AG09309 (cell line): ENCODE measurements at regions not wholly inside any gene's neighbourhood (a gene's known extent, or its start where the extent isn't known, plus 50 kb on each side); places are given as distances from the start of the nearest gene placed in this dataset.
"Not testable (repeated sequence)": the region's sequence is repeated elsewhere in the genome, so short reads cannot be mapped to it uniquely, and the experiment has no call there.

ENCODE experiments used
- DNase-seq: peaks from one replicate; pipeline ENCODE4 v3.0.0-alpha.2; 2010; ENCODE audit warnings: low read depth
- H3K4me3 ChIP-seq: 2 replicates; pipeline ENCODE4 v1.5.1; 2011; ENCODE audit warnings: mild to moderate bottlenecking, low read depth, low read length, moderate library complexity; ENCODE audit not compliant: control insufficient read depth
- TF ChIP-seq, protein P1 (sequence below): IDR thresholded peaks from 2 replicates; pipeline ENCODE4 v1.5.1; 2011; ENCODE audit warnings: mild to moderate bottlenecking, low read depth, low read length, inconsistent platforms; ENCODE audit not compliant: insufficient read depth, control insufficient read depth; ENCODE audit errors: missing control alignments

DNA sequence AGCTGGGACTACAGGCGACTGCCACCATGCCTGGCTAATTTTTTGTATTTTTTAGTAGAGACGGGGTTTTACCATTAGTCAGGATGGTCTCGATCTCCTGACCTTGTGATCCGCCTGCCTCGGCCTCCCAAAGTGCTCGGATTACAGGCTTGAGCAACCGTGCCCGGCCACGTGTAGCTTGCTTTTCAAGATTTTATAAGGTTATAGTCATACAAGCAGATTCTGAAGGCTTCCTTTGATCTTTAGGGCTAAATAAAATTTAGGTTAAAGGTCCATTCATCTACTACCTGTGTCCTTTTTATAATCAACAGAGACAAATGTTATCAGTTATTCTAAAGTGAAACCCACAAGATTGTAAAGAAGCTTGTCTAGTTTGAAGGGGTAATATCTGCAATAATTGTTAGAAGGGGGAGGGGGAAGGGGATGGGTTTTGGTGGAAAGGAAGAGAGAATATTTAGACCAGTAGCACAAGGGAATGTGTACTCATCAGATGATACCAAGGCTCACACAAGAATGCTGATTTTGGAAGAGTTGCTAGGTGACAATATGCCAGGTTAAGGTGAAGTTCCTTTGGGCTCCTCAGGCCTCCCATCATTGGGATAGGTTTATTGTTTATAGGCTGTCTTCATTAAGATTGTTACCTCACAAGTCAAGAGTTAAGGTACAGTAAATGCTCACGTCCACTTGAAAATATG, 284.7 kb downstream of the ALDH8A1 start:
- no peak overlapping the region for H3K4me3 ChIP-seq
- TF ChIP-seq, protein P1, sequence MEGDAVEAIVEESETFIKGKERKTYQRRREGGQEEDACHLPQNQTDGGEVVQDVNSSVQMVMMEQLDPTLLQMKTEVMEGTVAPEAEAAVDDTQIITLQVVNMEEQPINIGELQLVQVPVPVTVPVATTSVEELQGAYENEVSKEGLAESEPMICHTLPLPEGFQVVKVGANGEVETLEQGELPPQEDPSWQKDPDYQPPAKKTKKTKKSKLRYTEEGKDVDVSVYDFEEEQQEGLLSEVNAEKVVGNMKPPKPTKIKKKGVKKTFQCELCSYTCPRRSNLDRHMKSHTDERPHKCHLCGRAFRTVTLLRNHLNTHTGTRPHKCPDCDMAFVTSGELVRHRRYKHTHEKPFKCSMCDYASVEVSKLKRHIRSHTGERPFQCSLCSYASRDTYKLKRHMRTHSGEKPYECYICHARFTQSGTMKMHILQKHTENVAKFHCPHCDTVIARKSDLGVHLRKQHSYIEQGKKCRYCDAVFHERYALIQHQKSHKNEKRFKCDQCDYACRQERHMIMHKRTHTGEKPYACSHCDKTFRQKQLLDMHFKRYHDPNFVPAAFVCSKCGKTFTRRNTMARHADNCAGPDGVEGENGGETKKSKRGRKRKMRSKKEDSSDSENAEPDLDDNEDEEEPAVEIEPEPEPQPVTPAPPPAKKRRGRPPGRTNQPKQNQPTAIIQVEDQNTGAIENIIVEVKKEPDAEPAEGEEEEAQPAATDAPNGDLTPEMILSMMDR, result no peak
- no peak for DNase-seq

DNA sequence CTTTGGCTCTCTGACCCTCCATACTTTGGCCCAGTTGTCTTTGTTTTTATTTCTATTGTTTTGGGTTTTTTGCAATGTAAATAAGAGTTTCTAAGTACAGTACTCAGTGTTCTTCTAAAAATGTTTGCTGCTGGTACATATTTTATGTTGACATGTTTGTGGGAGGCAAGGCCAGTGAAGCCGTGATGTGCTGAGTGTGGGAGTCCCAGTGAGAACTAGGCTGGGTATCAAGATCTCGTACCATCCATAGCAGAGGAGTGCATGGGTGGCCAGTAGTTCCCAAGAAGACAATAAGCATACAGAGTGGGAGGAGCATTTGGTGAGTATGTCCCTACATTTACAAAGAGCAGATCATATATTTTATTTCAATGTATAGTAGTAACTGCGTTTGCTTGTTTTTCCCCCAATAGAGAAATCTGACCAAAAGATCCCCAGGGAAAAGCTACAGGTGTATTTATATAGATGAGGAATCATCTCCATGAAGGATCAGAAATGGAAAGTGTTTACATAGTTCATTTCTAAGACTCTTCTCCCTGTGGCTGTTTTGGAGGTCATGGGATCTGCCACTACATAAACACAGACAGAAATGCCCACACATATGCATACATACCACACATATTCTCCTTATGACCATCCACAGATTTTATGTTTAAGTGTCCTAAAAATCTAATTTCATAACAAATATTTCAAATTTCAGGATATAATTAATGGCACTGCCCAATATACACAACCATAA, 285.9 kb downstream of the ALDH8A1 start:
- H3K4me3 ChIP-seq, result no peak overlapping the region
- TF ChIP-seq, protein P1, result no peak
- no peak for DNase-seq

DNA sequence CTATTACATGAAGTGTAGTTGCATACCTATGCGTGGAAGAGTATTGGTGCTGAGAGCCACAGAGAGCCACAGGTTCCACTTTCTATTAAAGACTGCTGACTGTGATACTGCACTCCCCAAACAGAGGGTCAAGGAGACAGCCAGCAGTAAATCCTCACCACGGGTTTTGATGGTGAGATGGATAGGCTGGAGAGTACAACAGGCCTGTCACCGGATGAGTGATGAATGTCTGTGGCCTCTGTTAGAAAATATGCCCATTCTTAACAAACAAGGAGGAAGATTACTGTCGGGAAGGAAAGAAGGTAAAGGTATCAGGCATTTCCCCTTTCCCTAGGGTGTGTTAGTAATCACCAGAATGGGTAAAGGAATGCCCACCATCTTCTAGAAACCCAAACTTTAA, 286.5 kb downstream of the ALDH8A1 start:
- no peak for DNase-seq
- TF ChIP-seq, protein P1, result no peak

DNA sequence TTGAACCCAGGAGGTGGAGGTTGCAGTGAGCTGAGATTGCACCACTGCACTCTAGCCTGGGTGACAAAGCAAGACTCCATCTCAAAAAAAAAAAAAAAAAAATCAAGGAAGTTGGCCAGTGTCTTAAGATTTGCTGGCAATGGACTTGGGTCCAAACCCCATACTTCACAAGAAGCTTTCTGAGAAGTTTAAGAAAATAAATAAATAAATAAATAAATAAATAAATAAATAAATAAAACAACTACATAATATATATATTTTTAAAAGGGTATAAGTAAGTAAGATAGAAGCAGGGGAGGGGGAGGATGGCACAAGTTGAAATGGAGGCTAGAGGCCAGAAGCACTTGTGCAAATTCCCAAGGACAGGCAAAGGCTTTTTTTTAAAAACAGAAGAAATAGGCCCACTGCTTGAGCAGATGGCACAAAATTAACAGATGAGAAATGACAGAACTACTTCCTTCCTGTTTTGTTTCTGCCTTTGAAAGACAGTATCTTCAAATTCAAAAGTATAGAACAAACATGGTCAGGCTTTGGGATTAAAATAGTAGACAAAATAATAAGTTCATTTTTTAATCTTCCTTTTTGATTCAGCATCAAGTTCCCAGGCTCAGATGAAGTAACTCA, 287.7 kb downstream of the ALDH8A1 start:
- TF ChIP-seq, protein P1, result no peak
- DNase-seq, result no peak
- H3K4me3 ChIP-seq, result no peak overlapping the region

More for the DNA sequence above, 286.5 kb downstream of the ALDH8A1 start:
- H3K4me3 ChIP-seq, result no peak overlapping the region

DNA sequence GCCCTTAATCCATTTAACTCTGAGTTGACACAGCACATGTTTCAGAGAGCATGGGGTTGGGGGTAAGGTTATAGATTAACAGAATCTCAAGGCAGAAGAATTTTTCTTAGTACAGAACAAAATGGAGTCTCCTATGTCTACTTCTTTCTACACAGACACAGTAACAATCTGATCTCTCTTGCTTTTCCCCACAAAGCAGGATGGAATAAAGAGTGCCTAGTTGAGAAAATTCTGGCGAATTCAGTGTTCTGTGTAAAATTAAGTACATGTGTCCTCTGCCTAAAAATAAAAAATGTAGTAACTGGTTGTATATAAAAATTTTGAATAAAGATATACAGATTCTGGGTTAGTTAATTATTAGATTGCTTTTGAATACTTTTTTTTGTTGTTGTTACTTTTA, 290.0 kb downstream of the ALDH8A1 start:
- H3K4me3 ChIP-seq, DNase-seq: not testable (repeated sequence)

DNA sequence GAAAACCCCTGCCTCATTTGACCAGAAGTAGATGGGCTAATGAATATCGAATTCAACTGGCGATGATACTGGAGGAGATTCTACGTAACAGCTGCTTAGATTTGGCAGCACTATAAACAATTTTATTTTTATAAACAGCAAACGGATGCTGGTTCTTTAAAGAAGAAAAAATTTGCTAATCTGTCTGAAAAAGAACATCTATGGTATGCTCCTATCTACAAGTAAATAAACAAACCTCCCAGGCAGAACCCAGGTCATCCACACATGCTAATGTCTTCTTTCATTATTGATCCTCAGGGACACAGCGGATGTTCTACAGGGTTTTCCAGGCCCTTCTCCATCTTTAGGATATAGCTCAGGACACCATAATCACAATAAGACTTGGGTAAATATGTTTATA, 291.3 kb downstream of the ALDH8A1 start:
- no peak for DNase-seq
- TF ChIP-seq, protein P1, result no peak
- no peak overlapping the region for H3K4me3 ChIP-seq
